ENCODE measurements at regions not wholly inside any gene's neighbourhood (a gene's known extent, or its start where the extent isn't known, plus 50 kb on each side); places are given as distances from the start of the nearest gene placed in this dataset.

GRCh38 chr12:111240374-111240773 is 128.5 kb downstream of the PHETA1 start:
- TF ChIP-seq YY1 (tag by site-specific recombination; IDR thresholded peaks at IDR 0.05) (no peak), SP3 (tag by site-specific recombination; IDR thresholded peaks at IDR 0.05) (no peak)
- TF ChIP-seq, protein P1, sequence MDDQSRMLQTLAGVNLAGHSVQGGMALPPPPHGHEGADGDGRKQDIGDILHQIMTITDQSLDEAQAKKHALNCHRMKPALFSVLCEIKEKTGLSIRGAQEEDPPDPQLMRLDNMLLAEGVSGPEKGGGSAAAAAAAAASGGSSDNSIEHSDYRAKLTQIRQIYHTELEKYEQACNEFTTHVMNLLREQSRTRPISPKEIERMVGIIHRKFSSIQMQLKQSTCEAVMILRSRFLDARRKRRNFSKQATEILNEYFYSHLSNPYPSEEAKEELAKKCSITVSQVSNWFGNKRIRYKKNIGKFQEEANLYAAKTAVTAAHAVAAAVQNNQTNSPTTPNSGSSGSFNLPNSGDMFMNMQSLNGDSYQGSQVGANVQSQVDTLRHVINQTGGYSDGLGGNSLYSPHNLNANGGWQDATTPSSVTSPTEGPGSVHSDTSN (CRISPR knock-in tag; IDR thresholded peaks at IDR 0.05): no peak

All from HEK293 (cell line).